Endothelial cell of umbilical vein (primary cell): ENCODE measurements at regions not wholly inside any gene's neighbourhood (a gene's known extent, or its start where the extent isn't known, plus 50 kb on each side); places are given as distances from the start of the nearest gene placed in this dataset.

Experiments
- CTCF ChIP-seq, 2 donors: IDR thresholded peaks; 1 replicate in 1 of 2; 2 replicates in 1 of 2; pipeline ENCODE4 v1.5.1; 2011; ENCODE audit warnings: low read length in 2 of 2, mild to moderate bottlenecking in 2 of 2, moderate library complexity in 2 of 2, control low read depth in 1 of 2, inconsistent platforms in 1 of 2, low read depth in 1 of 2; ENCODE audit not compliant: insufficient read depth in 1 of 2; ENCODE audit errors: extremely low read depth in 1 of 2
- EZH2 ChIP-seq: IDR thresholded peaks from 2 replicates; pipeline ENCODE4 v1.6.1; 2012; ENCODE audit warnings: borderline replicate concordance, low read depth, mild to moderate bottlenecking, moderate library complexity, low read length, inconsistent platforms; ENCODE audit not compliant: severe bottlenecking
- FOS ChIP-seq: IDR thresholded peaks from 2 replicates; pipeline ENCODE4 v1.6.1; 2011; ENCODE audit warnings: mild to moderate bottlenecking, low read length, moderate library complexity, borderline replicate concordance; ENCODE audit not compliant: insufficient read depth
- JUN ChIP-seq: IDR thresholded peaks from 2 replicates; pipeline ENCODE4 v1.6.1; 2011; ENCODE audit warnings: borderline replicate concordance, low read depth; ENCODE audit not compliant: insufficient read length, insufficient read depth
- MAX ChIP-seq: IDR thresholded peaks from 2 replicates; pipeline ENCODE4 v1.6.1; 2011; ENCODE audit not compliant: insufficient read depth, insufficient read length
- POLR2A ChIP-seq: IDR thresholded peaks from 2 replicates; pipeline ENCODE4 v1.6.1; 2012; ENCODE audit warnings: low read depth, mild to moderate bottlenecking, control low read depth, low read length
- POLR2AphosphoS5 ChIP-seq: IDR thresholded peaks from 2 replicates; pipeline ENCODE4 v1.6.1; 2012; ENCODE audit warnings: low read depth, mild to moderate bottlenecking, control low read depth, low read length, moderate library complexity; ENCODE audit not compliant: insufficient read depth

- TF ChIP-seq POLR2AphosphoS5 (no peak), EZH2 (no peak), POLR2A (no peak), CTCF (IDR thresholded peaks at IDR 0.05; ENCODE audit: extremely low read depth in 1 of 2, insufficient read depth in 1 of 2, low read depth in 1 of 2, low read length in 2 of 2) (no peak), FOS (no peak), MAX (no peak), JUN (no peak)
Observed at GRCh38 chr1:184822267-184822666, 67.6 kb upstream of the EDEM3 start.
